HEK293 (cell line): ENCODE measurements at regions not wholly inside any gene's neighbourhood (a gene's known extent, or its start where the extent isn't known, plus 50 kb on each side); places are given as distances from the start of the nearest gene placed in this dataset.

Experiments used
- YY1 ChIP-seq: fragments of 450-650 bp; formaldehyde crosslinking; IDR thresholded peaks from 2 replicates; pipeline ENCODE4 v1.5.1; 2018; ENCODE audit warnings: missing biosample characterization, missing genetic modification characterization
- ZBTB17 ChIP-seq: fragments of 450-650 bp; formaldehyde crosslinking; IDR thresholded peaks from 2 replicates; pipeline ENCODE4 v1.5.1; 2016; ENCODE audit warnings: missing biosample characterization, missing genetic modification characterization
- ZBTB21 ChIP-seq: fragments of 450-650 bp; formaldehyde crosslinking; IDR thresholded peaks from 2 replicates; pipeline ENCODE4 v1.5.1; 2017; ENCODE audit warnings: missing biosample characterization, missing genetic modification characterization
- ZBTB8A ChIP-seq: fragments of 450-650 bp; formaldehyde crosslinking; IDR thresholded peaks from 2 replicates; pipeline ENCODE4 v1.5.1; 2016; ENCODE audit warnings: missing biosample characterization, missing genetic modification characterization
- ZNF140 ChIP-seq: fragments of 450-650 bp; formaldehyde crosslinking; IDR thresholded peaks from 2 replicates; pipeline ENCODE4 v1.5.1; 2016; ENCODE audit warnings: missing biosample characterization, missing genetic modification characterization
- ZNF521 ChIP-seq: fragments of 450-650 bp; formaldehyde crosslinking; IDR thresholded peaks from 2 replicates; pipeline ENCODE4 v1.5.1; 2017; ENCODE audit warnings: missing biosample characterization, mild to moderate bottlenecking, missing genetic modification characterization
- ZNF561 ChIP-seq: fragments of 450-650 bp; IDR thresholded peaks from 2 replicates; pipeline ENCODE4 v1.5.1; 2018; ENCODE audit warnings: missing biosample characterization, missing genetic modification characterization, borderline replicate concordance
- ZNF600 ChIP-seq: fragments of 450-650 bp; formaldehyde crosslinking; IDR thresholded peaks from 2 replicates; pipeline ENCODE4 v1.5.1; 2016; ENCODE audit warnings: missing biosample characterization, missing genetic modification characterization
- TF ChIP-seq, protein P1 (sequence below): fragments of 450-650 bp; IDR thresholded peaks from 2 replicates; pipeline ENCODE4 v1.5.1; 2018; ENCODE audit warnings: missing biosample characterization, mild to moderate bottlenecking, missing genetic modification characterization
- TF ChIP-seq, protein P2 (sequence below): fragments of 450-650 bp; formaldehyde crosslinking; IDR thresholded peaks from 2 replicates; pipeline ENCODE4 v1.5.1; 2016; ENCODE audit warnings: missing biosample characterization, missing genetic modification characterization
- TF ChIP-seq, protein P3 (sequence below): fragments of 450-650 bp; formaldehyde crosslinking; IDR thresholded peaks from 2 replicates; pipeline ENCODE4 v1.5.1; 2016; ENCODE audit warnings: missing biosample characterization, missing genetic modification characterization
- TF ChIP-seq, protein P4 (sequence below): sonication (generic); formaldehyde crosslinking; IDR thresholded peaks from 2 replicates; pipeline ENCODE4 v1.8.1; 2022; ENCODE audit warnings: mild to moderate bottlenecking, moderate library complexity, missing genetic modification reagents

DNA sequence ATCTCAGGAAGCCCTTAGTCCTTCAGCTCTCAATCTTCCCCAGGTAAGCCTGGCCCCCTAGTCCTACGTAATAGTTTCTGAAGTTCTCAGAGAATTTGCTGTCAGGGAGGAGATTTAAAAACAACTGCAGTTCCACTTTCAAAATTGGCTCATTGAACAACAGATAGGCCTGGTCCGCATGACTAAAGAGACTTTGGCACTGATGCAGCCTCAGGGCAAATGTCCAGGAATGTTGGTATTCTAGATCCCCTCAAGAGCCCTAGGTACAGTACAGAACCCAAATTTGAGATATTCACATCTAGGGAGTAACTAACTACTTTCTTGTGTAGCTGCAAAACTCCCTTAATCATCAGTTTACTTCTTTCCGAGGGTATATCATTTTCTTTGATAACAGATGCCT, 162.8 kb downstream of the GABRG2 start:
- TF ChIP-seq, protein P1, sequence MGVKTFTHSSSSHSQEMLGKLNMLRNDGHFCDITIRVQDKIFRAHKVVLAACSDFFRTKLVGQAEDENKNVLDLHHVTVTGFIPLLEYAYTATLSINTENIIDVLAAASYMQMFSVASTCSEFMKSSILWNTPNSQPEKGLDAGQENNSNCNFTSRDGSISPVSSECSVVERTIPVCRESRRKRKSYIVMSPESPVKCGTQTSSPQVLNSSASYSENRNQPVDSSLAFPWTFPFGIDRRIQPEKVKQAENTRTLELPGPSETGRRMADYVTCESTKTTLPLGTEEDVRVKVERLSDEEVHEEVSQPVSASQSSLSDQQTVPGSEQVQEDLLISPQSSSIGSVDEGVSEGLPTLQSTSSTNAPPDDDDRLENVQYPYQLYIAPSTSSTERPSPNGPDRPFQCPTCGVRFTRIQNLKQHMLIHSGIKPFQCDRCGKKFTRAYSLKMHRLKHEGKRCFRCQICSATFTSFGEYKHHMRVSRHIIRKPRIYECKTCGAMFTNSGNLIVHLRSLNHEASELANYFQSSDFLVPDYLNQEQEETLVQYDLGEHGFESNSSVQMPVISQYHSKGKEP (tag by site-specific recombination): no peak
- TF ChIP-seq ZNF140 (tag by site-specific recombination) (no peak), YY1 (no peak), ZBTB8A (no peak), ZNF521 (tag by site-specific recombination) (no peak), ZNF600 (tag by site-specific recombination) (no peak), ZBTB17 (tag by site-specific recombination) (no peak), ZBTB21 (tag by site-specific recombination) (no peak), ZNF561 (tag by site-specific recombination) (no peak)
- TF ChIP-seq, protein P2, sequence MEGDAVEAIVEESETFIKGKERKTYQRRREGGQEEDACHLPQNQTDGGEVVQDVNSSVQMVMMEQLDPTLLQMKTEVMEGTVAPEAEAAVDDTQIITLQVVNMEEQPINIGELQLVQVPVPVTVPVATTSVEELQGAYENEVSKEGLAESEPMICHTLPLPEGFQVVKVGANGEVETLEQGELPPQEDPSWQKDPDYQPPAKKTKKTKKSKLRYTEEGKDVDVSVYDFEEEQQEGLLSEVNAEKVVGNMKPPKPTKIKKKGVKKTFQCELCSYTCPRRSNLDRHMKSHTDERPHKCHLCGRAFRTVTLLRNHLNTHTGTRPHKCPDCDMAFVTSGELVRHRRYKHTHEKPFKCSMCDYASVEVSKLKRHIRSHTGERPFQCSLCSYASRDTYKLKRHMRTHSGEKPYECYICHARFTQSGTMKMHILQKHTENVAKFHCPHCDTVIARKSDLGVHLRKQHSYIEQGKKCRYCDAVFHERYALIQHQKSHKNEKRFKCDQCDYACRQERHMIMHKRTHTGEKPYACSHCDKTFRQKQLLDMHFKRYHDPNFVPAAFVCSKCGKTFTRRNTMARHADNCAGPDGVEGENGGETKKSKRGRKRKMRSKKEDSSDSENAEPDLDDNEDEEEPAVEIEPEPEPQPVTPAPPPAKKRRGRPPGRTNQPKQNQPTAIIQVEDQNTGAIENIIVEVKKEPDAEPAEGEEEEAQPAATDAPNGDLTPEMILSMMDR (tag by site-specific recombination): no peak
- TF ChIP-seq, protein P3, sequence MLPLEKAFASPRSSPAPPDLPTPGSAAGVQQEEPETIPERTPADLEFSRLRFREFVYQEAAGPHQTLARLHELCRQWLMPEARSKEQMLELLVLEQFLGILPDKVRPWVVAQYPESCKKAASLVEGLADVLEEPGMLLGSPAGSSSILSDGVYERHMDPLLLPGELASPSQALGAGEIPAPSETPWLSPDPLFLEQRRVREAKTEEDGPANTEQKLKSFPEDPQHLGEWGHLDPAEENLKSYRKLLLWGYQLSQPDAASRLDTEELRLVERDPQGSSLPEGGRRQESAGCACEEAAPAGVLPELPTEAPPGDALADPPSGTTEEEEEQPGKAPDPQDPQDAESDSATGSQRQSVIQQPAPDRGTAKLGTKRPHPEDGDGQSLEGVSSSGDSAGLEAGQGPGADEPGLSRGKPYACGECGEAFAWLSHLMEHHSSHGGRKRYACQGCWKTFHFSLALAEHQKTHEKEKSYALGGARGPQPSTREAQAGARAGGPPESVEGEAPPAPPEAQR (tag by site-specific recombination): no peak
- TF ChIP-seq, protein P4, sequence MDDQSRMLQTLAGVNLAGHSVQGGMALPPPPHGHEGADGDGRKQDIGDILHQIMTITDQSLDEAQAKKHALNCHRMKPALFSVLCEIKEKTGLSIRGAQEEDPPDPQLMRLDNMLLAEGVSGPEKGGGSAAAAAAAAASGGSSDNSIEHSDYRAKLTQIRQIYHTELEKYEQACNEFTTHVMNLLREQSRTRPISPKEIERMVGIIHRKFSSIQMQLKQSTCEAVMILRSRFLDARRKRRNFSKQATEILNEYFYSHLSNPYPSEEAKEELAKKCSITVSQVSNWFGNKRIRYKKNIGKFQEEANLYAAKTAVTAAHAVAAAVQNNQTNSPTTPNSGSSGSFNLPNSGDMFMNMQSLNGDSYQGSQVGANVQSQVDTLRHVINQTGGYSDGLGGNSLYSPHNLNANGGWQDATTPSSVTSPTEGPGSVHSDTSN (CRISPR knock-in tag): no peak
